ENCODE measurements at regions not wholly inside any gene's neighbourhood (a gene's known extent, or its start where the extent isn't known, plus 50 kb on each side); places are given as distances from the start of the nearest gene placed in this dataset.

- no peak for TF ChIP-seq CTCF (IDR thresholded peaks at IDR 0.05; ENCODE audit: insufficient read depth in 1 of 2, low read depth in 1 of 2, low read length in 1 of 2, severe bottlenecking in 1 of 2, unreplicated experiment in 1 of 2)
- Histone ChIP-seq H3K9me3 (no peaks in the 10 kb centered on the region), H3K4me1 (no peaks in the 10 kb centered on the region), H3K4me3 (ENCODE audit: low read depth, low read length) (no peak overlapping the region), H3K36me3 (ENCODE audit: control insufficient read depth, insufficient read depth, low read length) (no peaks in the 10 kb centered on the region), H3K27me3 (replicated peaks; ENCODE audit: control insufficient read depth, insufficient read depth, low read length) (no peaks in the 10 kb centered on the region)
- no peak overlapping the region for H3K4me3 Mint-ChIP-seq (ENCODE audit: unreplicated experiment)
- no peaks in the 10 kb centered on the region for H3K27me3 Mint-ChIP-seq (ENCODE audit: insufficient read depth, unreplicated experiment)
- H3K36me3 Mint-ChIP-seq (ENCODE audit: insufficient read depth, unreplicated experiment) = no peaks in the 10 kb centered on the region
- H3K27ac Mint-ChIP-seq (ENCODE audit: unreplicated experiment) = no peak overlapping the region
- intact Hi-C loops (cut with micrococcal nuclease; ENCODE audit: unreplicated experiment) = no loop called here
- CTCF ChIA-PET = no interaction called here
- no peaks in the 10 kb centered on the region for H3K9me3 Mint-ChIP-seq (ENCODE audit: unreplicated experiment)
- no peak for DNase-seq
- POLR2A ChIA-PET = no interaction called here
- BruUV-seq (replicated peaks) = no TSS peak
- no peaks in the 10 kb centered on the region for H3K4me1 Mint-ChIP-seq (ENCODE audit: low read depth, unreplicated experiment)
Measured at GRCh38 chr2:120821446-120822160, 85.9 kb downstream of the GLI2 start.

GRCh38 chr2:120822933-120823332, 87.3 kb downstream of the GLI2 start:
- DNase-seq = no peak
- Mint-ChIP-seq H3K4me3 (ENCODE audit: unreplicated experiment) (no peak overlapping the region), H3K9me3 (ENCODE audit: unreplicated experiment) (no peaks in the 10 kb centered on the region), H3K36me3 (ENCODE audit: insufficient read depth, unreplicated experiment) (no peaks in the 10 kb centered on the region), H3K27ac (ENCODE audit: unreplicated experiment) (no peak overlapping the region), H3K4me1 (ENCODE audit: low read depth, unreplicated experiment) (no peaks in the 10 kb centered on the region), H3K27me3 (ENCODE audit: insufficient read depth, unreplicated experiment) (no peaks in the 10 kb centered on the region)
- Histone ChIP-seq H3K4me1 (no peaks in the 10 kb centered on the region), H3K4me3 (ENCODE audit: low read depth, low read length) (no peak overlapping the region), H3K27me3 (replicated peaks; ENCODE audit: control insufficient read depth, insufficient read depth, low read length) (no peaks in the 10 kb centered on the region), H3K9me3 (no peaks in the 10 kb centered on the region), H3K36me3 (ENCODE audit: control insufficient read depth, insufficient read depth, low read length) (no peaks in the 10 kb centered on the region)
- POLR2A ChIA-PET = no interaction called here
- CTCF ChIA-PET = no interaction called here
- no TSS peak for BruUV-seq (replicated peaks)
- no peak for TF ChIP-seq CTCF (IDR thresholded peaks at IDR 0.05; ENCODE audit: insufficient read depth in 1 of 2, low read depth in 1 of 2, low read length in 1 of 2, severe bottlenecking in 1 of 2, unreplicated experiment in 1 of 2)
- intact Hi-C loops (cut with micrococcal nuclease; ENCODE audit: unreplicated experiment) = no loop called here

DNA sequence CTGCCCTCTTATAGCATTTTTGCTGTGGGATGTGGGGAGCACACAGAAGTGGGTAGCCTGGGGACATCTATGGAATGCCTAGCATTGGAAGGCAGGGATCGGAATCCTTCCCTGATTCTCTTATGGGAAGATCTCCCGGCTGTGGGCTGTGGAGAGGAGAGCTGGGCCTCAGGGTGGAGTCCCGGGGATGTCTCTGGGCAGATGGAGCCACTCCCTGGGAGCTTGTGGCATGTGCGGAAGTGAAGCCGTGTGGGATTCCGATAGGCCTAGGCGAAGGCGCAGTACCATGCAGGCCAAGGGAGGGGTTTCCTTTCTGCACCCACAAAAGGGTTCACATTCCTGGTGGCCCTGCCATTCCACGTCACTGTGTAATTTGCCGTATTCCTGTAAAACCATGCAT, 87.9 kb downstream of the GLI2 start:
- BruUV-seq (replicated peaks) = no TSS peak

More for the DNA sequence above, 87.9 kb downstream of the GLI2 start:
- H3K9me3 Mint-ChIP-seq (ENCODE audit: unreplicated experiment) = no peaks in the 10 kb centered on the region
- H3K4me3 Mint-ChIP-seq (ENCODE audit: unreplicated experiment) = no peak overlapping the region
- no peak for DNase-seq
- no peaks in the 10 kb centered on the region for H3K4me1 ChIP-seq
- H3K9me3 ChIP-seq = no peaks in the 10 kb centered on the region
- no peaks in the 10 kb centered on the region for H3K36me3 Mint-ChIP-seq (ENCODE audit: insufficient read depth, unreplicated experiment)
- H3K27me3 Mint-ChIP-seq (ENCODE audit: insufficient read depth, unreplicated experiment) = no peaks in the 10 kb centered on the region
- H3K27ac Mint-ChIP-seq (ENCODE audit: unreplicated experiment) = no peak overlapping the region
- no peaks in the 10 kb centered on the region for H3K4me1 Mint-ChIP-seq (ENCODE audit: low read depth, unreplicated experiment)
- CTCF ChIA-PET = no interaction called here
- POLR2A ChIA-PET = no interaction called here
- intact Hi-C loops (cut with micrococcal nuclease; ENCODE audit: unreplicated experiment) = no loop called here
- no peak for TF ChIP-seq CTCF (IDR thresholded peaks at IDR 0.05; ENCODE audit: insufficient read depth in 1 of 2, low read depth in 1 of 2, low read length in 1 of 2, severe bottlenecking in 1 of 2, unreplicated experiment in 1 of 2)
- no peaks in the 10 kb centered on the region for H3K36me3 ChIP-seq (ENCODE audit: control insufficient read depth, insufficient read depth, low read length)
- no peak overlapping the region for H3K4me3 ChIP-seq (ENCODE audit: low read depth, low read length)
- H3K27me3 ChIP-seq (replicated peaks; ENCODE audit: control insufficient read depth, insufficient read depth, low read length) = no peaks in the 10 kb centered on the region

Measured in Caco-2 (cell line).